Brain pericyte (primary cell): ENCODE measurements at regions not wholly inside any gene's neighbourhood (a gene's known extent, or its start where the extent isn't known, plus 50 kb on each side); places are given as distances from the start of the nearest gene placed in this dataset.

Source experiments
- DNase-seq: peaks from one replicate; pipeline ENCODE4 v3.0.0-alpha.2; 2012; ENCODE audit warnings: low read depth, low spot score

DNA sequence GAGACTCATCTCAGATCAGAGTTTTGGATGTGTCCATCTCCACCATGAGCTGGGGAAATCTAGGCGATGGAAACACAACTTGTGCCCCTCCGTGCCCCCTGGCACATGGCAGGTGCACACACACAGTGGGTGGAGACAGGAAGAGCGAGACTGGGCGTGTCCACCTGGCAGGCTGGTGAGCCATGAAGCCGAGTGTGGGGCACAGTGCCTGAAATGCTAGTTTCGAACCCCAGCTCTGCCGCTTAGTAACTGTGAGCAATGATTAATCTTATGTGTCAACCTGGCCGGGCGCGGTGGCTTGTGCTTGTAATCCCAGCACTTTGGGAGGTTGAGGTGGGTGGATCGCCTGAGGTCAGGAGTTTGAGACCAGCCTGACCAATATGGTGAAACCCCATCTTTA, 80.8 kb upstream of the RNU6ATAC start:
- no peak for DNase-seq

DNA sequence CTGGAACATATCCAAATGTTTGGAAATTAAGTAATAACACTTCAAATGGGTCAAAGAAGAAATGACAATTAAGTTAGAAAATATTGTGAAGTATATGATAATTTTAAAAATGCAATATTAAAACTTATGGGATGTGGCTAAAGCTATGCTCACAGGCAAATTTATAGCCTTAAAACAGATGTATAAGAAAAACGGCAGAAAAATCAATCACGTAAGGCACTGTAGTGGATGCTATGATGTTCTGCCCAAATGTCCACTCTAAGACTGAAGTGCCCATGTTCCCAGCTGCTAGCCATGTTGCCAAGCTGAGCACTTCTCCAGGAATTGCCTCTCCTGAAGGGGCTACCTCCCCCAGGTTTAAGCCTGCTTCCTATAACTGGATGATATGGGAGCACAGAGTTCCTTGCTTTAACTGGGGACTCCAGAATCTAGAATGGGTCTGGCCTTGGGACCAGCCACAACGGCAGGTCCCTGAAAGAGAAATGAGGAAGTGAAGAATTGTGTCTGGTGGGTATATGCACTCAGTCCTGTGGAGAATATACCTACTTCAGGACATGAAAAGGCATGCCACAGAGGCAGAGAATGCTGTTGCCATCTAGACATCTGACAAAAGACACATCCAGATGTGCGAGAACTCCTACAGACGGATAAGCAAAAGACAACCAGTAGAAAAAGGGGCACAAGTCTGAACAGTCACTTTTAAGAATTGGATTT, 78.2 kb upstream of the RXRA start:
- no peak for DNase-seq

DNA sequence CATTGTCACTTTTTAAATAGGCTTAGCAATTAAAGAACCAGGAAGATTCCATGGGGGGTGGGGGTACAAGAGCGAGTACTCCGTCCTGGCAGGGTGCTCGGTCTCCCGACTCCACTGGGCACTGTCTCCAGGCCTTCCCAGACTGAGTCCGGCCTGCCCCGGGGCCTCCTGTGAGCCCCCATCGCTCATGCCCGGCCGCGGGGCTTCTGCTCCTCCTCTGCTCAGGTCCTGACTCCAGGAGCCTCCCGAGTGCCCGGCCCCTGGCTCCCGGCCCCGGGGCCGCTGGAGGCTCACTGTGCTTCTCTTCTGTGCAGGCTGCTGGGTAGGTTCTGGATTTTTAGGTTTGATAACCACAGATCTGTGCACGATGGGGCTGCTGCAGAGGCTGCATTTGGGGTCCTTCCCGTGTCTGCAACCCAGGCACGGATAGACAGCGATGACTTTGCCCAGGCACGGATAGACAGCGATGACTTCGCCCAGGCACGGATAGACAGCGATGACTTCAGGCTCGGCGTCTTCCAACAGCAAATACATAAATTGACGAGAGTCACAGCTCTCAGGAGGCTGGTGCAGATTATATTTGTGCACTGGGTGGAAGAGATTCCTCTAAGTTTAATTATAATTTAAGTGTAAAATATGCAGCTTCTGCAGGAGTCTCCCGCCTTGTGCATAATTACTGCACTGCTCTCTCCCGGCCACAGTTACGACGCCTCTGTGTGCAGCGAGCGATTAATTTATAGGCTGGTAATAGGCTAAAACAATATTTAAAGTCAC, 74.8 kb upstream of the RXRA start:
- DNase-seq, result no peak

DNA sequence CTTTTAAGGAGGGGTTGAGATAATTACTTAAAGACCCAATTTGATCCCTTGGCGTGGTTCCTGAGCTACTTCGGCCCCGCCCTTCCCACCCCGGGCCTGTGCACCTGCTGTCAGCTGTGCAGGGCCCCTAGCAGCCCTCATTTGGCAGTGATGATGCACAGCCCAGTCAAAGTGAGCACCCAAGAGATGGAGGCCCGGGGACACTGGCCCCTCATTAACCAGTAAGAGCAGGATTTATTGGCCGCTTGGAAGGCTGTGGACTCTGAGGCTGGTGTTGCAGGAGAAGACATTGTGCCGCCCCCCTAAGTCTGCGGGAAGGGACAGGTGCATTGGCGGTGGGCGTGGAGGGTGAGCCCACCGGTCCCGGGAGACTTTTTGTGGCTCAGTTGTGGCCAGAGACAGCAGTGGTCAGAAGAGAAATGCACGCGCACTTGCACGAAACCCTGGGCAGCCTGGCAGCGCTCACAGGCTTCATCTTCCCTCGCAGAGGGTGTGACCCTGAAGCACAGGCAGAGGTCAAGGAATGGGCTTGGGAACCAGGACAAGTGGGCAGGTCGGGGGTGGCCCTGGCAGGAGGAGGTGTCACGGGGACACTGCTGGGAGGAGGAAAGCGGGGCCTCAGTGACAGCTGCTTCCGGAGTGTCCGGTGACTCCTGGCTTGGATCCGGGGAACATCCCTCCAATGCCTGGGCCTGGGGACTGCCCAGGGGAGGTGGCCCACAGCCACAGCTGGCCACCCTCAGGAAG, 74.0 kb upstream of the RXRA start:
- DNase-seq, result no peak

DNA sequence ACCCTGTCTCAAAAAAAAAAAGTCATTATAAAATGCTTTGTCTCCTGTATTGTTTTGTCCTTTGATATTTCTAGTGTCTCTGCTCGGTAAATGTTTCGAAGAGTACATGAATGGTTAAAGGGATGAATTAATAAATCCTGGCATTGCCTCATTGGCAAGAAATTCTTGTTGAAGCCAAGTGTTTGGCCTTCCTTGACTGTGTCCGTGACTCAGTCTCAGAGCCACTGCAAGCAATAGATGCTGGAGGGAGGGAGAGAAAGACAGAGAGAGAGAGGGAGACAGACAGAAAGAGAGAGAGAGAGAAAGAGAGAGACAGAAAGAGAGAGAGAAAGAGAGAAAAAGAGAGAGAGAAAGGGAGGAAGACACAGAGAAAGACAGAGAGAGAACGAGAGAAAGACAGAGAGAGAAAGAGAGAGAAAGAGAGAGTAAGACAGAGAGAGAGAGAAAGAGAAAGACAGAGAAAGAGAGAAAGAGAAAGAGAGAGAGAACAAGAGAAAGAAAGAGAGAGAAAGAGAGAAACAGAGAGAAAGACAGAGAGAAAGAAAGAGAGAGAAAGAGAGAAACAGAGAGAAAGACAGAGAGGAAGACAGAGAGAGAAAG, 72.5 kb upstream of the RXRA start:
- DNase-seq, result no peak

DNA sequence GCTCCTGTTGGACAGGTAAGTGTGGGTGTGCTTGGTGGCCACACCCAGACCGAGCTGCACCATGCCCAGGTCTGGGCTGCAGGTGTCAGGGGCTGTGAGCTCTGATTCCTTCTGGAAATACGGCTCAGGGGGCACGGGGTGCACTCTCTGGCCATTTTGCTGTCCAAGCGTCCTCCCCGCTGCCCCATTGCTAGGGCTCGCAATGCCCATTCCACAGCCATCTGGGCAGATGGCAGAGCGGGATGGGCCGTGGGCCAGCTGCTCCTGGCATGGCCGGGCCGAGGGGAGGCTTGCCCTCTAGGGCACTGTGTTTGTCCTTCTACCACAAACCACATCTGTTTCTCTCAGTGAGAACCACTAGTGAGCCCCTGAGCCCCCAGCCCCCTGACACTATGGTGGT, 67.9 kb upstream of the RXRA start:
- DNase-seq, result no peak

DNA sequence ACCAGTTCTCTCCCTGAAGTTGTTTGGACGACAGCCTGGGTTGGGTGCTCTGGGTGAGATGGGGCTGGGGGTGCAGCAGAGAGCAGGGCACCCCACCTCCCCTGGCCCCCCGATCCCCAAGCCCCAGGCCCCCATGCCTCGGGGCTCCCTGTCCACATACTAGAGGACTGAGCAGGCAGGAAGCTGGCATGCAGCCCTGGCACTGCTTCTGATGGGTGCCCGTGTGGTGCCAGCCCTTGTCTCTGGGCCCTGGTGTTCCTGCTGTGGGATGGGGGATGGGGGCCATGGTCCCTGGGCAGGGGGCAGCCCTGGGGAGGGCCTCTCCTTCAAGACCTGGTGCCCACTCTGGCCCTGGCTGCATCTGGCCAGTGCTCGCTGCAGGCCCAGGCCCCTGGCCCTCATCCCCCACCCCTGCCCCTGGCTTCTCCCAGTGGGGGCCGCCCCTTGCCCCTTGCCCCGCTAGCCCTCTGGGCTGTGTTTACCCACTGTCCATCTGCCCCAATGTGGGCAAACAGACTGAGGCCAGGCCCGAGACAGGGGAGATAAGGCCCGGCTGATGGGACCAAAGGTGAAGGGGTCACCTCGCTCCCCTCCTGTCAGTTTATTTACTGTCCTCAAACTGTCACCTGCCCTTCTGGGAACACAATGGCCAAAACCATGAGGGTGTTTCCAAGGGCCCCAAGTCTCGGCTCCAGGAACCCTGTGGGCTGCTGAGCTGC, 67.3 kb upstream of the RXRA start:
- DNase-seq, result no peak

DNA sequence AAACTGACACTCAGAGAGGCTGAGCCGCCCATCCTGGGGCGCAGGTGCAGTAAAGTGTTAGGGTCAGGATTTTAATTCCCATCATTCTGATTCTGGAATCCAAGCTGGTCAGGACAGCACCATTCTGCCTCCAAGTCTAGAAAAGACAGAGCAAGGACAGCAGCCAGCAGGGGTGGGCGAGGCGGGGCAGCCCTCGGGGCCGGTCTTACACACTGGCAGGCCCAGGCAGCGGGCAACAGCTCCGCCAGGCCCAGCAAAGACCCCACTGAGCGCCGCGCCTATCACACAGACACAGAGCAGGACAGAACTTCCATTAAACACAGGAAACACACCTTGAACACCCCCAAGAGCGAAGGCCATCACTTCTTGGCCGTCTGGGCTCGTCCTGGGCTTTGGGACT, 66.5 kb upstream of the RXRA start:
- no peak for DNase-seq

DNA sequence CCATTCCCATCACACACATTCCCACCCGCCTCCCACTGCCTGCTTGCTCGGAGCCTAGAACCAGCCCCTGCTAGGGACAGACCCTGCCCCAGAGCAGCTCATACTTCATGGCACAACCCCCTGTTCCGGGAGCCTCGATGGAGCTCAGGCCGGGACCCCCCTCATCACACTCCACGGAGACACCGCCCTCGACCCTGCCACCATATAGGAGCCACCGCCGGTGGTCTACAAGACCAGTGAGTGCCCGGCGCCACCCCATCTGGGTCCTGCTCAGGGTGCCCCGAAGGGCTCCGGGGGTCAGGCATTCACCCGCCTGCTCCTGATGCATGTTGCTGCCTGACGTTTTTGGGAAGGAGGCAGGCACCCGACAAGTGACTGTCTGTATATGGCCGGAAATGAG, 65.5 kb upstream of the RXRA start:
- no peak for DNase-seq

DNA sequence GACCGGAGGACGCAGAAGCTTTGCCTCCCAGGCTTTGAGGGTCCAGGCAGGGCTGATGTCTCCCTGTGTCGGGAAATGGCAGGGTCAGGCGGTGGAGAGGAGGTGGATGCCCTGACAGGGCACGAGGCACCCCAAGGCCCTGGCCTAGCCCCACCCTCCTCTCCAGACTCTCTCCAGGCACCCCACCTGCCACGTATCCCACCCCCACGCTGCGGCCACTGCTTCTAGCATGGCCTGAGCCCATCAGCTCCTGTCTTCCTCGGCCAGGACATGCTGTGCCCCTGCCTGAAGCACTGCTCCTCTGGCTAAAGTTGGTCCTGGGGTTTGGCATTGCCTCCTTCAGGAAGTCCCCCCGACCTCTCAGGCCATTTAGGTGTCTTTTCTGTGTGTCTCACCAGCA, 64.2 kb upstream of the RXRA start:
- no peak for DNase-seq

DNA sequence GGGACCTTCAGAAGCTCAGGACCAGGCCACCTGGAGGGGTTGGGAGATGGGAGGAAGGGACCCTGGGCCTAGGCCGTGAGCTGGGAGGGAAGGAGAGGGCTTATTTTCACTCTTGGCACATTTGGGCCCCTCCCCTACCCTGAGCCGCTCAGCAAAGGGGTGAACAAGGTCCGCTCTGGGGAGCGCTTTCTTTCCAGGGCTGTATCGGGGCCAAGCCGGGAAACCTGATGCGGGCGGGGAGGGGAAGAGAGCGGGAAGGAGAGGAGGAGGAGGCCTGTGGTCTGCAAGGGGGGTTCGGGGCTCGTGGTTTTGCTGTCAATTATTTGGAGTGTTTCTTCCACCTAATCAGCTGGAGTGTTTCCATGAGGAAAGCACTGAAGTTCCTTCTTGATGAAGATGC, 62.7 kb upstream of the RXRA start:
- DNase-seq, result no peak

DNA sequence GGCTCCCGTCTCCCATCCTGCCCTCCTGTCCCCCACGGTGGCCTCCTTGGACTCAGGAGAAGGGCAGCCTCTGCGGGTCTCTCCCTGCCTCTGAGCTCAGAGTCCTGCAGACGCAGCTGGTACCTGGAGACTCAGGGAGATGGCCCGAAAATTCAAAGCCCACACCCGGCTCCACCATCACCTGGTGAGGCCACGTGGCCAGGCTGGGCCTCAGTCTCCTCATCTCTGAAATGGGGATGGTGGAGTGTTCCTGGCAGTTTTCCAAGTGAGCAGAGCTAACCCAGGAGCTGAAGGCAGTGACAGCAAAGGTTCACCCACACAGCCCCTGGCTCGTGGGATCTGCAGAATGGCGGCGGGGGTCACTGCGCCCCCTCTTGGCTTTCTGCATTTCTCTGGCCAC, 62.1 kb upstream of the RXRA start:
- DNase-seq, result no peak

DNA sequence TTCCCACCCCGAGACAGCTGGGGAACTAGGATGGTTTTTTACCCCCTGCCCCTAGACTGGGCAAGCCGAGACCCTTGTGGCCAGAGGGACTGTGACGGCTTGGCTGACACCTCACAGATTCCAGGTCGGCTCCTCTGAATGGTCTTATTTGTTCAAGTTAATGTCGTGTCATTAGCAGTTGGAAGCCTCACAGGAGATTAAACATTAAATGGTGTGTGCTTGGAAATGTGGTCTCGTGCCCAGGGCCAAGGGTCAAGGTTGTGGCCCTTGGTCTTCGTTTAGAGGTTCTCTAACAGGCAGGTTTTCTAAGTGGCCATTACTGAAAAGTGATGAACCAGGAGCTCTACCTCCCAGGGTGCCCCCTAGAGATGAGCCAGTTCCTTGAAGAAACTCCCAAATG, 61.2 kb upstream of the RXRA start:
- DNase-seq, result no peak

DNA sequence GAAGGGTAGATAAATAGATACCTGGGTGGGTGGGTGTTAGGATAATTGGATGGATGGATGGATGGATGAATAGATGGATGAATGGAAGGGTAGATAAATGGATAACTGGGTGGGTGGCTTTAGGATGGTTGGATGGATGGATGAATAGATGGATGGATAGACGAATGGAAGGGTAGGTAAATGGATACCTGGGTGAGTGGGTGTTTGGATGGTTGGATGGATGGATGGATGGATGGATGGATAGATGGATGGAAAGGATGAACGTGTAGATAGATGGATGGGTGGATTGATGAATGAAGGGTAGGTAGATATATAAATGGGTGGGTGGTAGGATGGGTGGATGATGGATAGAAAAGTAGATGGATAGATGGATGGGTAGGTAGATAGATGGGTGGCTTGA, 59.8 kb upstream of the RXRA start:
- no peak for DNase-seq

DNA sequence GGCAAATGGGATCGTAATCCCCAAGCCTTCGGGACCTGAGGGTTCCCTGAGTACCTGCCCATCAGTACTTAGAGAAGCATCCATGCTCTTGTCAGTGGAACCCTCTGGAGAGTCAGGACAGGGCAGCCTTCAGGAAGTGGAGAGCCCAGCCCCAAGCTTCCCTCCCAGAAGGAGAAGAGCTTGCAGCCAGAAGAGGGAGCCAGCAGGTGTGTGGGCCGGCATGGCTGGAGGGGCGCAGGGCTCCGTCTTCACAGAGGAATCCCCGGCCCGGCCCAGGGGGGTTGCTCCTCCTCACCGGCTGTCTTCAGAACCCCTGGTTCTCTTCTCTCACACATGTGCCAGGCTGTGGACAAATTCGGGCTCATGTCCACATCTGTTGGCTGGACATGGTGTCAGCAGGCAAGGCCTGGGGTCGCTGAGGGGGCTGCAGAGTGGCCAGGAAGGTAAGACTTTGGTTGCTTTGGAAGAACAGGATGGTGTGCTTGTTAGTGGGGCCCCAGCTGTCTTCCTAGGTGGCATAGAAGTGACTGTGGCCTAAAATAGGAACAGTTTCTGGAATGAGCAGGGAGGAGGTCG, 58.9 kb upstream of the RXRA start:
- DNase-seq, result no peak

DNA sequence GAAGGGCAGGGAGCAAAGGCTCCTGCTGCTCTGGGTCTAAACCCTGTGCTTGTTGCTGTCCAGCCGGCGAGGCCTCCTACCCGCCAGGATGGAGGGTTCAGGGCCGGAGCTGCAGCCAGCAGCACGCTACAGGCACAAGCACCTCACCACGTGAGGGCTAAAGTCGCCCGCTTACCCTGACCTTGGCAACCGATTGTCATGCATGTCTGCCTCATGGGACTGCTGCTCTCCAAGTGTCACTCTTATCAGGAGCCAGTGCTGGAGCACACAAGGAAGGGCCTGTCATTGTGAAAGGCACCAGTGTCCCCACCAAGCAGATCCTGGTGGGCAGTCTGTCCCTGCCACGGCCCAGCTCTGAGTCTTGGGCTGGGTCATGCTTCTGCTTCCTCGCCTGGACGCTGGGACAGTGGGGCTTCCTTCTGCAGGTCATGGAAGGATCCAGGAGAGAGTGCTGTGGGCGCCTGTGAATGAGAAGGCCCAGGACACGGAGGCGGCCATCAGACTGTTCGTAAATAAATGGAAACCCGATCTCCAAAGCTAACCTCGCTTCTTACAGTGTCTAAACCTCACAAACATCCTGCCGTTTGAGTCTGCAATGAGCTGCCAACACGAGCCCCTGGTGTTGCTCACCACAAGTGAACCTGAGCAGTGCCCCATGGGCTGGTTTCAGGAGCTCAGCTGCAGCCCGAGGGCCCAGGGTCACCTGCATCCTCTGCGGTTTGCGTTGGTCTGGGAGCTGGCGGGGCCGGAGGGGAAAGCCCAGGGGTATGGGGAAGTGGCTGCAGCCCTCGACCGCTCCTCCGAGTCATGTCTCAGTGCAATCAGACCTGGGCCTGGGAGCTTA, 58.2 kb upstream of the RXRA start:
- no peak for DNase-seq

DNA sequence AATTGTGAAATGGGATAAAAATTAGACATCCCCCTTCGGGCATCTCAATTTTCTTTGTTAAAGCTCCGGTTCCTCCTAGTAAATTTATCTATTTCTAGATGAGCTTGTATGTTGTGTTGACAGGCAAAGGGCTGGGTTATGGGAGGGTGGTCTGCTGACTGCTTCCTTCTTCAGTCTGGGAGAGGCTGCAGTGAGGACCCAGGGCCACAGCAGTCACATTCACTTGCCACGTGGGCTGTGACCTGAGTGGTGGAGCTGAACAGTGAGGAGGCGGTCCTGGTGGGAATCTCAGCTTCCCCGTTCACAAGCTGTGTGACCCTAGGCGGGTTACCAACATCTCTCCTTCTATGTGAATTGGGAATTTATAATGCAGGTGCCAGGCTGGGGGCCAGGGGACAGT, 57.5 kb upstream of the RXRA start:
- DNase-seq, result no peak

DNA sequence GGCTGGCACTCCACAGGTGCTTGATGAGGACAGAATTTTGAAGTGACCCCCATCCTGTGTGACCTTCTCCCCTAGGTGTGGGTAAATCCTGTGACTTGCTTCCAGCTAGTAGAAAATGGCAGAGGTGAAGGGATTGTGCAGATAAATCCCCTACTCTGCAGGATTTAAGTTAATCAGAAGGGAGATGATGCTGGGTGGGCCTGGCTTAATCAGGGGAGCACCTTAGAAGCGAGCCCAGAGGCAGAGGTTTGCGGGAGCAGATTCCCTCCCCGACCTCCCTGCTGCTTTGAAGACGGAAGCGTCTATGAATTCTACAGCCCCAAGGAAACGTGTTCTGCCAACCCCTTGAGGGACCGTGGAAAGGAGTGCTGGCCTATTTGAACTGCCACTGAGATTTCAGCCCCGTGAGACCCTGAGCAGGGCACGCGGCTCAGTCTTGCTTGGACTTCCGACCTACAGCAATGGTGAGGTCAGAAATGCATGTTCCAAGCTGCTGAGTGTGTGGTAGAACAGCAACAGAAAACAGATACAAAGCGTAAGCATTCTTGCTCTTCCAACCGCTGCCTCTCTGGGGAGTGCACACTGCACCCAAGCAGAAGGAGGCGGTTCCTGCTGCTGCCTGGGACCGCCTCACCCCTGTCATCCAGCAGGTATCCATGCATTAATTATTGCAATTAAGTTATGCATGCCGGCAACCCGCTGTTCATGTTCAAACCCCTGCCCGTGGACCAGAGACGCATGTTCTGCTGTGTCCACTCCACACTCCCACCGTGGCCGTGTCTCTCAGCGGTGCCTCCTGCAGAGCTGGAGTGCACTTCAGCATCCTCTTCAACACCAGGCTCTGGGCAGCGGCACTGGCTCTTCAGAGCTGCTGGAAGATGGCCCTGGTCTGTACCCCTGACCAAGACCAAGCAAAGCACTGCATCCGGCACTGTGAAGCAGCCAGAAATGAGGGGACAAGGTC, 54.6 kb upstream of the RXRA start:
- no peak for DNase-seq

DNA sequence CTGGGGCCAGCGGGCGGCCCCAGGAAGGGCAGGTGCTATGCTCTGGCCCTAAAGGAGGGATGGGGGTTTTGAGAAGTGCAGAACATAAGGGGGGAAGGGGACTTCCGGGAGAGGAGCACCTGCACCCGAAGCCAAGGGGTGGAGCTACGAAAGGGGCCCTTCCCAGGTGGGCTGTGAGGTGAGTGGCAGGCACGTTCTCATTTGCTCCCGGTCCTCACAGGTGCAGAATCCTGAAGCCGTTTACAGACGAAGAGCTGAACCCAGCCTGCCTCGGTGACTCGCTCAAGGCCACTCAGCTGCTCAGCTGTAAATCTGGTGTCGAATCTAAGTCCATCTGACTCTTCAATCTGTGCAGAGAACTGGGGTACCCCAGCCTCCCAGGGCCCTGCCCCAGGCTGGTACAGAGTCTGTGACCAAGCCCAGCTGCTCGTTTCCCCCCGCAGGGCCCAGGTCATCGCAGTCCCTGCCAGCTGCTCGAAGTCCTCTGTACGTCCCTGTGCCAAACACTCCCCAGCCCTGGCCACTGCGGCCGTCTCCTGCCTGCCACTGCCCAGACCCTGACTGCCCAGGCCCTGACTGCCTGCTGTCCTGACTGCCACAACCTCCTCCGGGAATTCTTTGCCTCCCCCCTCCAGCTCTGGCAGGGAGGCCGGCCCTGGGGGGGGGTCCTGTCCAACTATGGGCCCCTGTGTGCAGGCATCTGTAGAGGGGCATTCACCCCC, 53.8 kb upstream of the RXRA start:
- no peak for DNase-seq
